GM19193 (cell line): ENCODE measurements at regions not wholly inside any gene's neighbourhood (a gene's known extent, or its start where the extent isn't known, plus 50 kb on each side); places are given as distances from the start of the nearest gene placed in this dataset.

Source experiments
- POLR2A ChIP-seq: IDR thresholded peaks from 4 replicates; pipeline ENCODE4 v1.6.1; 2011; ENCODE audit not compliant: insufficient read depth, insufficient read length; ENCODE audit errors: extremely low read depth

GRCh38 chr9:89978185-89978584, 373.4 kb downstream of the GADD45G start:
- TF ChIP-seq POLR2A = no peak

GRCh38 chr9:89980600-89980999, 375.8 kb downstream of the GADD45G start:
- TF ChIP-seq POLR2A = no peak

- no peak for TF ChIP-seq POLR2A
Observed at GRCh38 chr9:89982016-89982415, 377.2 kb downstream of the GADD45G start.

GRCh38 chr9:89983411-89983810, 378.6 kb downstream of the GADD45G start:
- TF ChIP-seq POLR2A = no peak

GRCh38 chr9:89984214-89984613, 379.4 kb downstream of the GADD45G start:
- TF ChIP-seq POLR2A = no peak

- TF ChIP-seq POLR2A = no peak
Observed at GRCh38 chr9:89985068-89985467, 380.3 kb downstream of the GADD45G start.

GRCh38 chr9:89986190-89986589, 381.4 kb downstream of the GADD45G start:
- TF ChIP-seq POLR2A = no peak

GRCh38 chr9:89988458-89988857, 383.6 kb downstream of the GADD45G start:
- TF ChIP-seq POLR2A = no peak

GRCh38 chr9:89991204-89991790, 386.5 kb downstream of the GADD45G start:
- no peak for TF ChIP-seq POLR2A

GRCh38 chr9:89992326-89993198, 387.8 kb downstream of the GADD45G start:
- no peak for TF ChIP-seq POLR2A

- no peak for TF ChIP-seq POLR2A
Observed at GRCh38 chr9:89993678-89994630, 389.1 kb downstream of the GADD45G start.

- no peak for TF ChIP-seq POLR2A
Observed at GRCh38 chr9:89994988-89995613, 390.3 kb downstream of the GADD45G start.

- no peak for TF ChIP-seq POLR2A
Observed at GRCh38 chr9:89996116-89996515, 391.3 kb downstream of the GADD45G start.

- no peak for TF ChIP-seq POLR2A
Observed at GRCh38 chr9:89996773-89997172, 392.0 kb downstream of the GADD45G start.

- no peak for TF ChIP-seq POLR2A
Observed at GRCh38 chr9:89998633-89999032, 393.8 kb downstream of the GADD45G start.
